ENCODE measurements at regions not wholly inside any gene's neighbourhood (a gene's known extent, or its start where the extent isn't known, plus 50 kb on each side); places are given as distances from the start of the nearest gene placed in this dataset.

DNA sequence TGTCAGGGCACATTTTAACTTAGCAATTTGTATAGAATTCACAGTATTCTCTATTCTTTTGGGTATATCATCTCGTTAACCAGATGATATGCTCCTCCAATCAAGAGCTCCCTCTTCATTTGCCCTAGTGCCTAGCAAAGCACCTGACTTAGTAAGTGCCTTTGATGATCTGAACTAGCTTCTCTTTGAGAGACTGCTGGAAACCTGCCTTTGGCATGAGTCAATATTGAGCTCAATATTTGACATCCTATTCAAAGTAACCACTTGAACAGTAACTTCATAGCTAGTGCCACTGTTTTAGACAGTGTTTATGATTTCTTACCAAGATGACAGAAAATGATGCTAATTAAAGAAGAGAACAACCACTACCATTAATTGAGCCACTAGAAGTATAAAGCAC is 696.3 kb upstream of the UBE2E2 start:
- WGBS (ENCODE audit: insufficient coverage): no CpG with 5 or more reads among the region's 1 CpG

GRCh38 chr3:22507709-22508108 is 695.4 kb upstream of the UBE2E2 start:
- DNase-seq (ENCODE audit: low read depth in 4 of 6, low spot score in 6 of 6): no peak
- Histone ChIP-seq H3K9me3 (ENCODE audit: control insufficient read depth, insufficient read depth, low read length) (no peaks in the 10 kb centered on the region), H3K36me3 (ENCODE audit: control insufficient read depth, insufficient read depth, low read length) (no peaks in the 10 kb centered on the region), H3K4me1 (ENCODE audit: control insufficient read depth, insufficient read depth, low read length) (no peaks in the 10 kb centered on the region), H3K27me3 (ENCODE audit: control insufficient read depth, insufficient read depth, low read length) (no peaks in the 10 kb centered on the region), H3K4me3 (ENCODE audit: low read depth, low read length) (no peak overlapping the region), H3K27ac (ENCODE audit: low read depth, low read length) (no peak overlapping the region)

More for the DNA sequence above, 696.3 kb upstream of the UBE2E2 start:
- no peaks in the 10 kb centered on the region for H3K36me3 ChIP-seq (ENCODE audit: control insufficient read depth, insufficient read depth, low read length)
- no peak for DNase-seq (ENCODE audit: low read depth in 4 of 6, low spot score in 6 of 6)
- no peaks in the 10 kb centered on the region for H3K9me3 ChIP-seq (ENCODE audit: control insufficient read depth, insufficient read depth, low read length)
- no peaks in the 10 kb centered on the region for H3K4me1 ChIP-seq (ENCODE audit: control insufficient read depth, insufficient read depth, low read length)
- no peaks in the 10 kb centered on the region for H3K27me3 ChIP-seq (ENCODE audit: control insufficient read depth, insufficient read depth, low read length)
- no peak overlapping the region for H3K27ac ChIP-seq (ENCODE audit: low read depth, low read length)
- H3K4me3 ChIP-seq (ENCODE audit: low read depth, low read length): no peak overlapping the region

DNA sequence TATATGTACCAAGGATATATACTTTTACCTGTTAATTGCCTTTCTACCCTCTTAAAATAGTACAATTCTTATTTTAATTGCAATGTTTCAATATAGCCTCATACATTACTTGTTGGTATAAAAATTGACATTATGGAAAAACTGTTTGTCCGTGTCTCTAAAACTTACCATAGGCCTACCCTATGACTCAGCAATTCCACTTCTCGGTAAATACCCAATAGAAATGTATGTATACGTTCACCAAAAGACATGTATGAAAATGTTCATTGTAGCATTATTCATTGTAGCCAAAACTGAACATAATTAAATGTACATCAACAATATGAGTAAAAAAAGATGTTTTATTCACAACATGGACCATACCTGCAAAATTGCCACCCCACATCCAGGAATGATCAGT is 679.2 kb upstream of the UBE2E2 start:
- H3K4me1 ChIP-seq (ENCODE audit: control insufficient read depth, insufficient read depth, low read length): no peaks in the 10 kb centered on the region
- H3K27me3 ChIP-seq (ENCODE audit: control insufficient read depth, insufficient read depth, low read length): no peaks in the 10 kb centered on the region
- H3K9me3 ChIP-seq (ENCODE audit: control insufficient read depth, insufficient read depth, low read length): no peaks in the 10 kb centered on the region
- no peaks in the 10 kb centered on the region for H3K36me3 ChIP-seq (ENCODE audit: control insufficient read depth, insufficient read depth, low read length)
- no peak overlapping the region for H3K4me3 ChIP-seq (ENCODE audit: low read depth, low read length)
- H3K27ac ChIP-seq (ENCODE audit: low read depth, low read length): no peak overlapping the region
- no CpG with 5 or more reads among the region's 3 CpGs for WGBS (ENCODE audit: insufficient coverage)
- DNase-seq (ENCODE audit: low read depth in 4 of 6, low spot score in 6 of 6): no peak

DNA sequence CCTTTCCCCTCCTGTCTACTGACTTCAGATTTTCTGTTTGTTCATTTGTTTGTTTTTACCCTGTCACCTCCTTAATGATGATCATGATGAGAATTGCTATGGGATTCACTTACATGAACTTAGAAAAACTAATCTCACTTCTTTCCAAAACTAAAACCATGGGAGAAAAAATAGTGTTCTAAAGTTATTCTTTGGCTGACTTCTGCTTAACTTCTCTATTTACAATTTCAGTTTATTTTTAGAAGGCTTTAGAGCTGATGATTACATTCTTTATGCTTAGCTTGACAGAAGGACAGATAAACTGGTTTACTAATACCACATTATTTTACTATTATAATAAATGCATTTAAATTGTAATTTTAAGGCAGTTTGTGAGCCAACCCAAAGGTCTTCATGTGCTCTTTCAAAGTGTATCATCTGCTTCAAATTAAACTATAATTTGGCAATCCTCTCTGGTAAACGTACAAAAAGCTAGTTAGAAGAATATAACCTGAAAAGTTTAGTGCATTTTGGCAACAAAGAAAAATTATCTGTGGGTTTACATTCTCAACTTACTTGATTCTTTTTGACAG is 676.8 kb upstream of the UBE2E2 start:
- H3K4me3 ChIP-seq (ENCODE audit: low read depth, low read length): no peak overlapping the region
- no peaks in the 10 kb centered on the region for H3K4me1 ChIP-seq (ENCODE audit: control insufficient read depth, insufficient read depth, low read length)
- no peak overlapping the region for H3K27ac ChIP-seq (ENCODE audit: low read depth, low read length)
- no peak for DNase-seq (ENCODE audit: low read depth in 4 of 6, low spot score in 6 of 6)
- no peaks in the 10 kb centered on the region for H3K27me3 ChIP-seq (ENCODE audit: control insufficient read depth, insufficient read depth, low read length)
- no peaks in the 10 kb centered on the region for H3K9me3 ChIP-seq (ENCODE audit: control insufficient read depth, insufficient read depth, low read length)
- no peaks in the 10 kb centered on the region for H3K36me3 ChIP-seq (ENCODE audit: control insufficient read depth, insufficient read depth, low read length)
- WGBS (ENCODE audit: insufficient coverage): no CpG with 5 or more reads among the region's 1 CpG

DNA sequence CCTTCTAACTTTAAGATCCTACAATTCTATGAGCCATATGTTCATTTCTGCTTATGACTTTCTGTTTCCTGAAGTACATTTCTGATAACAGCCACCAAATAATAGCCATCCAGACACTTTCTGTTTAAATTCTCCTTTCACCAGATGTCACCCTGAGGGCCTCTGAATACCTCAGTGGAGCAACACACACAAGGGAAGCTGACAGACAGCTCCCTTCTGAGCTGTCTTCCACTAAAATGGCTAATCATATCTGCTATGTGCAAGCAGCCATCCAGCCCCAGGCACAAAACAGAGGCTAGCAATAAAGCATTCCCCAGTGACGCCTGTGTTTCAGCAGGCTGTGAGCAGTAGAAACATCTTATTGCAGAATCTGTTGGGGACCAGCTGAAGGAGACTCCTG is 666.6 kb upstream of the UBE2E2 start:
- WGBS (ENCODE audit: insufficient coverage): 43% methylated on average over 1 of the region's 1 CpG
- H3K27ac ChIP-seq (ENCODE audit: low read depth, low read length): no peak overlapping the region
- H3K36me3 ChIP-seq (ENCODE audit: control insufficient read depth, insufficient read depth, low read length): no peaks in the 10 kb centered on the region
- peaks cover 2% of the 10 kb centered on the region for H3K9me3 ChIP-seq (ENCODE audit: control insufficient read depth, insufficient read depth, low read length)
- H3K27me3 ChIP-seq (ENCODE audit: control insufficient read depth, insufficient read depth, low read length): no peaks in the 10 kb centered on the region
- peak; percentile 3 to 87 (median 10) for DNase-seq (ENCODE audit: low read depth in 4 of 6, low spot score in 6 of 6)
- no peaks in the 10 kb centered on the region for H3K4me1 ChIP-seq (ENCODE audit: control insufficient read depth, insufficient read depth, low read length)
- H3K4me3 ChIP-seq (ENCODE audit: low read depth, low read length): no peak overlapping the region

DNA sequence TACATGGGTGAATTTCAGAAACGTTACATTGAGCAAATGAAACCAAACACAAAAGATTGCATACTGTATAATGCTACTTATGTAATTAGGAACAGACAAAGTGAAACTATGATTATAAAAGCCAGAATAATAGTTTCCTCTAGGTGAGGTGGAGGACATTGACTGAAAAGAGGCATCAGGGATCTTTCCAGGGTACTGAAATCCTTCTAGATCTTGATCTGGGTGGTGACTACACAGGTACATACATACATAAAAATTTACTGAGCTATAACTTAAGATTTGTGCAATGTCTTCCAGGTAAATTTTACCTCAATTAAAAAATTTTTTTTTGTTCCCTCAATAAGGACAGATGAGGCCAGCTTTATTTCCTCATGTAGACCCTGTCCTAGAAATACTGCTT is 665.6 kb upstream of the UBE2E2 start:
- no peaks in the 10 kb centered on the region for H3K4me1 ChIP-seq (ENCODE audit: control insufficient read depth, insufficient read depth, low read length)
- DNase-seq (ENCODE audit: low read depth in 4 of 6, low spot score in 6 of 6): no peak
- WGBS (ENCODE audit: insufficient coverage): no CpG with 5 or more reads among the region's 1 CpG

DNA sequence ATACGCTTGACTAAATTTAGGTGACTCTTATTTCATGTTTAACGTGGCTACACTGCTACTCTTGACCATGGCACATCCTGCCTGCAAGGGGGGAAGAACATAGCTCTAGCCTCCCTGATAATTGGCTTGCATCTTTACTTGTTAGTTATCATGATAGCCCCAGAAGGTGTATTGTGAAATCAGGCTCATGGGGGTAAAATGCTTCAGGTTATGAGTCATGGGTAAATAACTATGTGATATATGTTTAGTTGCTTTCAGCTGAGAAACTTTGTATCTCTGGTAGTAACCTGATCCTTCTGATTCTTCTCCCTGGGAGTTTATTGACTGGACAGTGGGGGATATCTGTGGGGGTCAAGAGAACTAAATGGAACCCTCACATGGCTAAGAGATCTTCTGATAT is 660.8 kb upstream of the UBE2E2 start:
- no peaks in the 10 kb centered on the region for H3K27me3 ChIP-seq (ENCODE audit: control insufficient read depth, insufficient read depth, low read length)
- no peaks in the 10 kb centered on the region for H3K9me3 ChIP-seq (ENCODE audit: control insufficient read depth, insufficient read depth, low read length)
- no peaks in the 10 kb centered on the region for H3K36me3 ChIP-seq (ENCODE audit: control insufficient read depth, insufficient read depth, low read length)
- no peak overlapping the region for H3K4me3 ChIP-seq (ENCODE audit: low read depth, low read length)
- DNase-seq (ENCODE audit: low read depth in 4 of 6, low spot score in 6 of 6): no peak
- H3K27ac ChIP-seq (ENCODE audit: low read depth, low read length): no peak overlapping the region
- H3K4me1 ChIP-seq (ENCODE audit: control insufficient read depth, insufficient read depth, low read length): no peaks in the 10 kb centered on the region
- WGBS (ENCODE audit: insufficient coverage): 60% methylated on average over 1 of the region's 2 CpGs

More for the DNA sequence above, 665.6 kb upstream of the UBE2E2 start:
- no peaks in the 10 kb centered on the region for H3K9me3 ChIP-seq (ENCODE audit: control insufficient read depth, insufficient read depth, low read length)
- H3K36me3 ChIP-seq (ENCODE audit: control insufficient read depth, insufficient read depth, low read length): no peaks in the 10 kb centered on the region
- H3K27me3 ChIP-seq (ENCODE audit: control insufficient read depth, insufficient read depth, low read length): no peaks in the 10 kb centered on the region
- H3K4me3 ChIP-seq (ENCODE audit: low read depth, low read length): no peak overlapping the region
- no peak overlapping the region for H3K27ac ChIP-seq (ENCODE audit: low read depth, low read length)

DNA sequence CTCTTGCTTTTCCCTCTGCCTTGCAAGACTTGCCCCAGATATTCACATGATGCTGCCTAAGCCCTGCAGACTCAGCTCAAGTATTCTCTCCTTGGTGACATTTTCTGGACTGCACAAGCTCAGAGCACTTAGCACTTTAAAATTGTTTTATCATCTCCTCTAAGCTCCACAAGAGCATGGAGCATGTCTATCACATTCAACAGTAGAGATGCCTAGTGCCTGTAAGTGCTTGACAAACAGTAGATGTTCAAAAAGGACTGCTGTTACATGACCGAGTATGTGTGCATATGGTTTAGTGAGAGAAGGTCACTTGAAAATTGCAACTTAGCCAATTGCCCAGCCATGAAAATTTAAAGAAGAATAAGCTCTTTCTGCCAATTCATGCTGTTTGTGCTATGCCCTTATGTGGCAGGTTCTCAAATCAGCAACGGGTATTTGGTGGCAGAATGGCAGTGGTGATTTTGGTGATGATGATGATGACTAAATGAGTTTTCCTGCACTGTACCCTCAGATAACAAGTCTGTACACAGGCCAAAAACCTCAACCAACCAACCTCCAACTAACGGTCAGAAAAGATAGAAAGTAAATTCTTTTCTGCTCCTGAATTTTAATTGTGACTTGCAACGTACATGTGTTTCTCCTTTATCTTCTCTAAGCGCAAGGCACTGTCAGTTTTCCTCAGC is 647.2 kb upstream of the UBE2E2 start:
- no peaks in the 10 kb centered on the region for H3K4me1 ChIP-seq (ENCODE audit: control insufficient read depth, insufficient read depth, low read length)
- H3K27ac ChIP-seq (ENCODE audit: low read depth, low read length): no peak overlapping the region
- H3K36me3 ChIP-seq (ENCODE audit: control insufficient read depth, insufficient read depth, low read length): no peaks in the 10 kb centered on the region
- no peak for DNase-seq (ENCODE audit: low read depth in 4 of 6, low spot score in 6 of 6)
- H3K4me3 ChIP-seq (ENCODE audit: low read depth, low read length): no peak overlapping the region
- WGBS (ENCODE audit: insufficient coverage): 90% methylated on average over 1 of the region's 5 CpGs
- H3K27me3 ChIP-seq (ENCODE audit: control insufficient read depth, insufficient read depth, low read length): no peaks in the 10 kb centered on the region
- H3K9me3 ChIP-seq (ENCODE audit: control insufficient read depth, insufficient read depth, low read length): no peaks in the 10 kb centered on the region

DNA sequence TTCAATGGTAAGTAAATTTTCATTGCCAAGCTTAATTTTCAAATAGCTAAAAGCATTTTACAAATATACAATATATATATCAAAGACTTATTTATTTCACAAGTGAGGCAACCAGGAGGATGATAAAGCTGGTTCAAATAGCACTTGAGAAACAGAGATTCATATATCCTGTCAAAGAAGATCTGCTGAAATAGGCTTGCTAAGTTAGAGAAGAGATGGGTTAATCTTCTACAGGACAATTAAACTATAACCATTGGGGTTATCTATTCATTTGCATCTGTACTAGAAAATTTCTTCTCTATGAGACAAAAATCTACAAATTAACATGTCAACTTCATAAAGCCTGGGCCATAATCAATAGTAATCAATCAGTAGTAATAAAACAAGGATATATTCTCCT is 637.7 kb upstream of the UBE2E2 start:
- no peak overlapping the region for H3K4me3 ChIP-seq (ENCODE audit: low read depth, low read length)
- H3K4me1 ChIP-seq (ENCODE audit: control insufficient read depth, insufficient read depth, low read length): no peaks in the 10 kb centered on the region
- H3K36me3 ChIP-seq (ENCODE audit: control insufficient read depth, insufficient read depth, low read length): no peaks in the 10 kb centered on the region
- no peak overlapping the region for H3K27ac ChIP-seq (ENCODE audit: low read depth, low read length)
- no peaks in the 10 kb centered on the region for H3K27me3 ChIP-seq (ENCODE audit: control insufficient read depth, insufficient read depth, low read length)
- no peak for DNase-seq (ENCODE audit: low read depth in 4 of 6, low spot score in 6 of 6)
- H3K9me3 ChIP-seq (ENCODE audit: control insufficient read depth, insufficient read depth, low read length): no peaks in the 10 kb centered on the region

- Histone ChIP-seq H3K36me3 (ENCODE audit: control insufficient read depth, insufficient read depth, low read length) (no peaks in the 10 kb centered on the region), H3K9me3 (ENCODE audit: control insufficient read depth, insufficient read depth, low read length) (no peaks in the 10 kb centered on the region), H3K4me3 (ENCODE audit: low read depth, low read length) (no peak overlapping the region), H3K4me1 (ENCODE audit: control insufficient read depth, insufficient read depth, low read length) (no peaks in the 10 kb centered on the region), H3K27me3 (ENCODE audit: control insufficient read depth, insufficient read depth, low read length) (no peaks in the 10 kb centered on the region), H3K27ac (ENCODE audit: low read depth, low read length) (no peak overlapping the region)
- DNase-seq (ENCODE audit: low read depth in 4 of 6, low spot score in 6 of 6): no peak
- no CpG with 5 or more reads among the region's 1 CpG for WGBS (ENCODE audit: insufficient coverage)
Observed at GRCh38 chr3:22568285-22568684, 634.8 kb upstream of the UBE2E2 start.
